K562 (cell line): ENCODE measurements at regions not wholly inside any gene's neighbourhood (a gene's known extent, or its start where the extent isn't known, plus 50 kb on each side); places are given as distances from the start of the nearest gene placed in this dataset.

Source experiments
- IRF2 ChIP-seq: sonication (generic); formaldehyde crosslinking; IDR thresholded peaks from 2 replicates; pipeline ENCODE4 v1.8.1; 2022; ENCODE audit warnings: mild to moderate bottlenecking, missing genetic modification reagents
- PML ChIP-seq: IDR thresholded peaks from 2 replicates; pipeline ENCODE4 v1.6.1; 2012; ENCODE audit warnings: low read length, inconsistent platforms
- PRPF4 ChIP-seq: fragments of 200-400 bp; formaldehyde crosslinking; IDR thresholded peaks from one replicate; pipeline ENCODE4 v1.6.1; 2017; ENCODE audit warnings: low read length, low read depth, mild to moderate bottlenecking; ENCODE audit not compliant: insufficient read depth, poor library complexity, severe bottlenecking
- TAF9B ChIP-seq: fragments of 450-650 bp; IDR thresholded peaks from 2 replicates; pipeline ENCODE4 v1.6.1; 2018; ENCODE audit warnings: mild to moderate bottlenecking; ENCODE audit not compliant: partially characterized antibody
- THRB ChIP-seq: fragments of 450-650 bp; formaldehyde crosslinking; conservative IDR thresholded peaks from 2 replicates; pipeline ENCODE4 v1.4.0; 2022; ENCODE audit warnings: mild to moderate bottlenecking, missing genetic modification characterization
- TF ChIP-seq, protein P1 (sequence below), 2 experiments: fragments of 450-650 bp; formaldehyde crosslinking in 1 of 2; IDR thresholded peaks; 2 replicates each; pipeline versions ENCODE4 v1.4.0 to v1.6.1; 2014 to 2020; ENCODE audit warnings: mild to moderate bottlenecking in 2 of 2, borderline replicate concordance in 1 of 2, low read depth in 1 of 2
- TF ChIP-seq, protein P2 (sequence below), 3 experiments: IDR thresholded peaks in 2 of 3; conservative IDR thresholded peaks in 1 of 3; 2 replicates each; pipeline ENCODE4 v1.5.1; 2011 to 2012; ENCODE audit warnings: low read length in 3 of 3, mild to moderate bottlenecking in 3 of 3, control low read depth in 2 of 3, improper control_type of control experiment in 1 of 3, inconsistent platforms in 1 of 3, low read depth in 1 of 3, mixed read lengths in 1 of 3, moderate library complexity in 1 of 3; ENCODE audit not compliant: insufficient read depth in 2 of 3

DNA sequence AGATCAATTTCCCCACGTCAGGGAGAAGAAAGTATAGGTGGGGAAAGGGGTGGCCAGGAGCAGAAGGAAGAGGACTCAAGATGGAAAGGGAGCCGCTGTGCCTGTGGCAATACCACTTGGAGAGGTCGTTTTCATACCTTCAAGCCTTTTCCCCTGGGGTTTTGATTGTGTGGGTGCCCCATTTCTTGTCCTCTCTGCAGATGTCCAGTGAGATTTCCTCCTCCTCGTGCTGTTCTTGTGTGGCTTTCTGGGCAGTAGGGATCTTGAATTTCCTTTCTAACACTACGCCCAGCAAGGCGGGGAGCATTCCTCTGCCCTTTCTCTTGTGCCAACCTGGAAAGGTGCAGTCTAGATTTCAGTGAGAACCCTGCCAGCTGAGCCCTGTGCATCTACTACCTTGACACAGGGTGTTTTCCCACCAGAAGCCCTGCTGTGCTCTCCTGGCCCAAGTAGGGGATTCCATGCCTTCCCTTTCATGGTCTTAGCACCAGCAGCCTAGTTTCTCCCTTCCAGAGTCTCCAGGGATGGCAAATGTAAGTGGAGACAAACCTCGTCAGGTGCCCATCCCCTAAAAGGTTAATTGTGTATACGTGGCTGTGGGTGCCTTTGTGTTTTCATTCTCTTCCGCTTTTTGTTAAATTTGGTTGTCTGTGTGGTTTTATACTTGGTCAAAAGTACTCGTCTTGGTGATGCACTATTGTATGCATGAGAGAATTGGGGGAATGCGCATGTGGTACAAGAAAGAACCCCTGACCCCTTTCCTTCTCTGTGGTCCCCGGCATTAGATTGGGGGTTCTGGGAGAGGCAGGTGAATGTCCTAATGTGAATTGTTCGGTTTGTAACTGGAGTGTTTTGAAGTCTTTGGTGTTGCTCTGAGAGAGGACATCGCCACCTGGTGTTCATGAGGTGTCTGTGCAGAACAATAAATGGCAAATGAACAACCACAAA, 71.4 kb upstream of the MPEG1 start (continued):
- TF ChIP-seq, protein P1, sequence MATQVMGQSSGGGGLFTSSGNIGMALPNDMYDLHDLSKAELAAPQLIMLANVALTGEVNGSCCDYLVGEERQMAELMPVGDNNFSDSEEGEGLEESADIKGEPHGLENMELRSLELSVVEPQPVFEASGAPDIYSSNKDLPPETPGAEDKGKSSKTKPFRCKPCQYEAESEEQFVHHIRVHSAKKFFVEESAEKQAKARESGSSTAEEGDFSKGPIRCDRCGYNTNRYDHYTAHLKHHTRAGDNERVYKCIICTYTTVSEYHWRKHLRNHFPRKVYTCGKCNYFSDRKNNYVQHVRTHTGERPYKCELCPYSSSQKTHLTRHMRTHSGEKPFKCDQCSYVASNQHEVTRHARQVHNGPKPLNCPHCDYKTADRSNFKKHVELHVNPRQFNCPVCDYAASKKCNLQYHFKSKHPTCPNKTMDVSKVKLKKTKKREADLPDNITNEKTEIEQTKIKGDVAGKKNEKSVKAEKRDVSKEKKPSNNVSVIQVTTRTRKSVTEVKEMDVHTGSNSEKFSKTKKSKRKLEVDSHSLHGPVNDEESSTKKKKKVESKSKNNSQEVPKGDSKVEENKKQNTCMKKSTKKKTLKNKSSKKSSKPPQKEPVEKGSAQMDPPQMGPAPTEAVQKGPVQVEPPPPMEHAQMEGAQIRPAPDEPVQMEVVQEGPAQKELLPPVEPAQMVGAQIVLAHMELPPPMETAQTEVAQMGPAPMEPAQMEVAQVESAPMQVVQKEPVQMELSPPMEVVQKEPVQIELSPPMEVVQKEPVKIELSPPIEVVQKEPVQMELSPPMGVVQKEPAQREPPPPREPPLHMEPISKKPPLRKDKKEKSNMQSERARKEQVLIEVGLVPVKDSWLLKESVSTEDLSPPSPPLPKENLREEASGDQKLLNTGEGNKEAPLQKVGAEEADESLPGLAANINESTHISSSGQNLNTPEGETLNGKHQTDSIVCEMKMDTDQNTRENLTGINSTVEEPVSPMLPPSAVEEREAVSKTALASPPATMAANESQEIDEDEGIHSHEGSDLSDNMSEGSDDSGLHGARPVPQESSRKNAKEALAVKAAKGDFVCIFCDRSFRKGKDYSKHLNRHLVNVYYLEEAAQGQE (IDR thresholded peaks at IDR 0.05; ENCODE audit: borderline replicate concordance): peak; percentile 41; the same call in 1 of the 2 replicates
- TF ChIP-seq, protein P1 (CRISPR knock-in tag; IDR thresholded peaks at IDR 0.05; ENCODE audit: low read depth): no peak
- TF ChIP-seq, protein P2, sequence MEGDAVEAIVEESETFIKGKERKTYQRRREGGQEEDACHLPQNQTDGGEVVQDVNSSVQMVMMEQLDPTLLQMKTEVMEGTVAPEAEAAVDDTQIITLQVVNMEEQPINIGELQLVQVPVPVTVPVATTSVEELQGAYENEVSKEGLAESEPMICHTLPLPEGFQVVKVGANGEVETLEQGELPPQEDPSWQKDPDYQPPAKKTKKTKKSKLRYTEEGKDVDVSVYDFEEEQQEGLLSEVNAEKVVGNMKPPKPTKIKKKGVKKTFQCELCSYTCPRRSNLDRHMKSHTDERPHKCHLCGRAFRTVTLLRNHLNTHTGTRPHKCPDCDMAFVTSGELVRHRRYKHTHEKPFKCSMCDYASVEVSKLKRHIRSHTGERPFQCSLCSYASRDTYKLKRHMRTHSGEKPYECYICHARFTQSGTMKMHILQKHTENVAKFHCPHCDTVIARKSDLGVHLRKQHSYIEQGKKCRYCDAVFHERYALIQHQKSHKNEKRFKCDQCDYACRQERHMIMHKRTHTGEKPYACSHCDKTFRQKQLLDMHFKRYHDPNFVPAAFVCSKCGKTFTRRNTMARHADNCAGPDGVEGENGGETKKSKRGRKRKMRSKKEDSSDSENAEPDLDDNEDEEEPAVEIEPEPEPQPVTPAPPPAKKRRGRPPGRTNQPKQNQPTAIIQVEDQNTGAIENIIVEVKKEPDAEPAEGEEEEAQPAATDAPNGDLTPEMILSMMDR (IDR thresholded peaks at IDR 0.05 in 2 of 3, conservative IDR thresholded peaks at IDR 0.05 in 1 of 3; ENCODE audit: insufficient read depth in 2 of 3, low read depth in 1 of 3, low read length in 3 of 3): peak; percentile 67 to 78 (median 75)
- TF ChIP-seq THRB (no peak), PRPF4 (no peak), TAF9B (no peak), IRF2 (CRISPR knock-in tag) (no peak), PML (no peak)
